HepG2 (cell line): ENCODE measurements at regions not wholly inside any gene's neighbourhood (a gene's known extent, or its start where the extent isn't known, plus 50 kb on each side); places are given as distances from the start of the nearest gene placed in this dataset.

Source experiments
- ATAC-seq: fragments of 200-7000 bp; cut with Tn5 transposase; 3 replicates; pipeline ENCODE4 v1.9.1; 2020; ENCODE audit warnings: mild to moderate bottlenecking, moderate library complexity
- BruUV-seq: library from RNA; stranded (reverse); fragments of 400-500 nt; replicated peaks from 2 replicates; lab custom pipeline; 2021; lab: Mats Ljungman, UMichigan
- CTCF ChIA-PET: fragments of 300-600 bp; formaldehyde crosslinking; extraction: SDS; loops from one replicate; lab custom pipeline; 2021; ENCODE audit warnings: low total read pairs, inconsistent platforms, low intra/inter-chr PET ratio; lab: Yijun Ruan, JAX
- POLR2A ChIA-PET: fragments of 350-600 bp; sonication (Branson Sonifier 250); formaldehyde crosslinking; loops from one replicate; lab custom pipeline; 2020; ENCODE audit warnings: antibody characterized with exemption, inconsistent platforms; lab: Yijun Ruan, JAX
- DNase-seq: peaks from one replicate; pipeline ENCODE4 v3.0.0-alpha.2; 2015; ENCODE audit warnings: low spot score
- FAIRE-seq: peaks from 3 replicates; lab custom pipeline; 2011; peaks lifted over from hg19 to GRCh38; lab: Jason Lieb, UNC
- H2AFZ ChIP-seq: one replicate; pipeline ENCODE4 v1.6.1; 2011; ENCODE audit warnings: low read length, inconsistent platforms
- H3K27ac ChIP-seq: fragments of 300-600 bp; 3 replicates; pipeline ENCODE4 v1.8.0; 2011; ENCODE audit warnings: mixed run types, mild to moderate bottlenecking, mixed read lengths, low read length, inconsistent platforms; ENCODE audit not compliant: insufficient read depth; ENCODE audit errors: extremely low read length
- H3K27me3 ChIP-seq, 2 experiments: fragments of 200-600 bp in 1 of 2; 2 replicates in 1 of 2; 3 replicates in 1 of 2; pipeline versions ENCODE4 v1.6.0 to v1.8.0; 2011; ENCODE audit warnings: low read length in 2 of 2, mild to moderate bottlenecking in 2 of 2, moderate library complexity in 2 of 2, inconsistent platforms in 1 of 2; ENCODE audit not compliant: insufficient read depth in 2 of 2, control insufficient read depth in 1 of 2
- H3K36me3 ChIP-seq, 2 experiments: fragments of 200-600 bp in 1 of 2; replicated peaks in 1 of 2; 2 replicates in 1 of 2; 3 replicates in 1 of 2; pipeline versions ENCODE4 v1.5.1 to v1.8.0; 2011; ENCODE audit warnings: low read length in 2 of 2, inconsistent platforms in 1 of 2; ENCODE audit not compliant: insufficient read depth in 2 of 2, control insufficient read depth in 1 of 2
- H3K4me1 ChIP-seq: 2 replicates; pipeline ENCODE4 v1.5.1; 2012; ENCODE audit warnings: low read length, inconsistent platforms; ENCODE audit not compliant: insufficient read depth
- H3K4me2 ChIP-seq: 2 replicates; pipeline ENCODE4 v1.6.0; 2011; ENCODE audit warnings: low read depth, low read length, inconsistent platforms
- H3K4me3 ChIP-seq, 3 experiments: fragments of 200-600 bp in 1 of 3; sonication (generic), shearing (Covaris generic) in 1 of 3; replicated peaks in 1 of 3; 2 replicates each; pipeline ENCODE4 v1.5.1; 2011 to 2016; ENCODE audit warnings: low read length in 3 of 3, inconsistent platforms in 2 of 3, low read depth in 2 of 3, mild to moderate bottlenecking in 2 of 3, control low read depth in 1 of 3, mixed read lengths in 1 of 3; ENCODE audit not compliant: insufficient read depth in 1 of 3
- H3K79me2 ChIP-seq: one replicate; pipeline ENCODE4 v1.6.1; 2011; ENCODE audit warnings: low read length, inconsistent platforms; ENCODE audit not compliant: insufficient read depth
- H3K9ac ChIP-seq: 2 replicates; pipeline ENCODE4 v1.6.0; 2011; ENCODE audit warnings: mild to moderate bottlenecking, low read depth, low read length, inconsistent platforms; ENCODE audit not compliant: insufficient read depth
- H3K9me3 ChIP-seq: 2 replicates; pipeline ENCODE4 v1.5.1; 2012; ENCODE audit warnings: mild to moderate bottlenecking, low read length
- H4K20me1 ChIP-seq: 2 replicates; pipeline ENCODE4 v1.6.0; 2011; ENCODE audit warnings: inconsistent platforms, mild to moderate bottlenecking, low read length, moderate library complexity; ENCODE audit not compliant: insufficient read depth
- ATM ChIP-seq: fragments of 450-650 bp; IDR thresholded peaks from 2 replicates; pipeline ENCODE4 v1.7.1; 2017; ENCODE audit warnings: mild to moderate bottlenecking, borderline replicate concordance
- KLF13 ChIP-seq: sonication (generic); formaldehyde crosslinking; IDR thresholded peaks from 2 replicates; pipeline ENCODE4 v1.4.0; 2020; ENCODE audit warnings: mild to moderate bottlenecking, missing genetic modification reagents
- MAF1 ChIP-seq: sonication (generic); formaldehyde crosslinking; IDR thresholded peaks from 2 replicates; pipeline ENCODE4 v1.5.0; 2020; ENCODE audit warnings: missing genetic modification reagents, borderline replicate concordance
- NFRKB ChIP-seq: fragments of 450-650 bp; IDR thresholded peaks from 2 replicates; pipeline ENCODE4 v1.6.1; 2017
- SP2 ChIP-seq: sonication (generic); formaldehyde crosslinking; IDR thresholded peaks from 2 replicates; pipeline ENCODE4 v1.5.1; 2020; ENCODE audit warnings: mild to moderate bottlenecking, missing genetic modification reagents
- ZBTB25 ChIP-seq: IDR thresholded peaks from 2 replicates; pipeline ENCODE4 v1.6.1; 2018; ENCODE audit warnings: missing genetic modification reagents
- ZNF629 ChIP-seq: sonication (generic); formaldehyde crosslinking; conservative IDR thresholded peaks from 2 replicates; pipeline ENCODE4 v1.5.0; 2020; ENCODE audit warnings: missing genetic modification reagents
- ZNF737 ChIP-seq: sonication (generic); formaldehyde crosslinking; IDR thresholded peaks from 2 replicates; pipeline ENCODE4 v1.5.0; 2020; ENCODE audit warnings: missing genetic modification reagents, mild to moderate bottlenecking, borderline replicate concordance
- ZNF768 ChIP-seq: sonication (generic); formaldehyde crosslinking; IDR thresholded peaks from 2 replicates; pipeline ENCODE4 v1.4.0; 2020; ENCODE audit warnings: missing genetic modification reagents
- ZNF770 ChIP-seq: sonication (generic); formaldehyde crosslinking; IDR thresholded peaks from 2 replicates; pipeline ENCODE4 v1.5.0; 2020; ENCODE audit warnings: mild to moderate bottlenecking, missing genetic modification reagents
- ZNF891 ChIP-seq: sonication (generic); formaldehyde crosslinking; IDR thresholded peaks from 2 replicates; pipeline ENCODE4 v1.5.0; 2020; ENCODE audit warnings: mild to moderate bottlenecking, missing genetic modification reagents
- WGBS: methylation state at CpG from one replicate; pipeline ENCODE4 v1.1.6; 2017; ENCODE audit warnings: low lambda C conversion rate; 5-methylcytosine and 5-hydroxymethylcytosine counted together
- in situ Hi-C: cut with HindIII; loops from 2 replicates; pipeline ENCODE4 v1.10.0; 2017; ENCODE audit warnings: low pct_unique_long_range_greater_than_20kb; ENCODE audit not compliant: extremely low pct_ligation_motif_present
- intact Hi-C: fragments of 100-400 bp; cut with micrococcal nuclease; formaldehyde crosslinking; loops from one replicate; pipeline ENCODE4 v1.10.0; 2022; ENCODE audit not compliant: unreplicated experiment

DNA sequence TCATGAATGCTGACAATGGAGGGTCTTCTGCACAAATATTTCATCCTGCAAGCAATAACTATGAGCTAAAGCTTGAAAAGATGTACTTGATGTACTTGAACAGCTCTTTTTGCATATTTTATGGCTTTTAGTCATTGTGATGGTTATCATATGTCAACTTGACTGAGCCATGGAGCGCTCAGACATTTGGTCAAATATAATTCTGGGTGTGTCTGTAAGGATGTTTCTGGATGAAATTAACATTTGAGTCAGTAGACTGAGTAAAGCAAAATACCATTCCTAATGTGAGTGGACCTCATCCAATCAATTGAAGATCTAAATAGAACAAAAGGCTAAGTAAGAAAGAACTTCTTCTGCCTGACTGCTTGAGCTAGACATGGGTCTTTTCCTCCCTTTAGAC is 509.0 kb downstream of the BCL11A start:
- Histone ChIP-seq H2AFZ (no peak overlapping the region), H3K9ac (no peak overlapping the region)

More for the DNA sequence above, 509.0 kb downstream of the BCL11A start:
- FAIRE-seq (no peak), DNase-seq (no peak), ATAC-seq (no peak)
- intact Hi-C loops (no loop called here), in situ Hi-C loops (no loop called here)
- Histone ChIP-seq H3K4me3 (no peak overlapping the region), H4K20me1 (no peaks in the 10 kb centered on the region), H3K4me1 (no peaks in the 10 kb centered on the region), H3K79me2 (no peaks in the 10 kb centered on the region)
- no TSS peak for BruUV-seq
- POLR2A ChIA-PET, result no interaction called here
- TF ChIP-seq KLF13 (CRISPR knock-in tag) (no peak), ZNF891 (CRISPR knock-in tag) (no peak), ZNF629 (CRISPR knock-in tag) (no peak), ATM (no peak), NFRKB (no peak), MAF1 (CRISPR knock-in tag) (no peak), ZBTB25 (CRISPR knock-in tag) (no peak), ZNF770 (no peak), ZNF737 (CRISPR knock-in tag) (no peak), ZNF768 (CRISPR knock-in tag) (no peak), SP2 (CRISPR knock-in tag) (no peak)
- TF ChIP-seq, all 625 proteins: peak for 0
- H3K4me2 ChIP-seq, result no peak overlapping the region
- CTCF ChIA-PET, result no interaction called here
- H3K36me3 ChIP-seq, result no peaks in the 10 kb centered on the region
- no peak overlapping the region for H3K27ac ChIP-seq
- H3K27me3 ChIP-seq, result no peaks in the 10 kb centered on the region
- 7% methylated on average over 1 of the region's 1 CpG for WGBS
- no peaks in the 10 kb centered on the region for H3K9me3 ChIP-seq
